HEK293 (cell line): ENCODE measurements at regions not wholly inside any gene's neighbourhood (a gene's known extent, or its start where the extent isn't known, plus 50 kb on each side); places are given as distances from the start of the nearest gene placed in this dataset.

Experiments used
- SP2 ChIP-seq: fragments of 450-650 bp; formaldehyde crosslinking; IDR thresholded peaks from 2 replicates; pipeline ENCODE4 v1.5.1; 2016; ENCODE audit warnings: missing biosample characterization, missing genetic modification characterization
- ZNF214 ChIP-seq: fragments of 450-650 bp; formaldehyde crosslinking; IDR thresholded peaks from 2 replicates; pipeline ENCODE4 v1.5.1; 2017; ENCODE audit warnings: missing biosample characterization, mild to moderate bottlenecking, missing genetic modification characterization, borderline replicate concordance
- ZNF311 ChIP-seq: fragments of 450-650 bp; formaldehyde crosslinking; IDR thresholded peaks from 2 replicates; pipeline ENCODE4 v1.5.1; 2017; ENCODE audit warnings: missing biosample characterization, missing genetic modification characterization, borderline replicate concordance
- ZNF324 ChIP-seq: fragments of 450-650 bp; formaldehyde crosslinking; IDR thresholded peaks from 2 replicates; pipeline ENCODE4 v1.5.1; 2016; ENCODE audit warnings: missing biosample characterization, missing genetic modification characterization
- ZNF350 ChIP-seq: fragments of 450-650 bp; formaldehyde crosslinking; IDR thresholded peaks from 2 replicates; pipeline ENCODE4 v1.5.0; 2017; ENCODE audit warnings: missing biosample characterization, mild to moderate bottlenecking, missing genetic modification characterization
- ZNF670 ChIP-seq: fragments of 450-650 bp; formaldehyde crosslinking; IDR thresholded peaks from 2 replicates; pipeline ENCODE4 v1.5.1; 2016; ENCODE audit warnings: missing biosample characterization, missing genetic modification characterization, low read depth
- ZNF776 ChIP-seq: fragments of 450-650 bp; formaldehyde crosslinking; IDR thresholded peaks from 2 replicates; pipeline ENCODE4 v1.5.0; 2017; ENCODE audit warnings: missing biosample characterization, missing genetic modification characterization, borderline replicate concordance
- TF ChIP-seq, protein P1 (sequence below): fragments of 450-650 bp; formaldehyde crosslinking; IDR thresholded peaks from 2 replicates; pipeline ENCODE4 v1.5.1; 2016; ENCODE audit warnings: missing biosample characterization, missing genetic modification characterization

DNA sequence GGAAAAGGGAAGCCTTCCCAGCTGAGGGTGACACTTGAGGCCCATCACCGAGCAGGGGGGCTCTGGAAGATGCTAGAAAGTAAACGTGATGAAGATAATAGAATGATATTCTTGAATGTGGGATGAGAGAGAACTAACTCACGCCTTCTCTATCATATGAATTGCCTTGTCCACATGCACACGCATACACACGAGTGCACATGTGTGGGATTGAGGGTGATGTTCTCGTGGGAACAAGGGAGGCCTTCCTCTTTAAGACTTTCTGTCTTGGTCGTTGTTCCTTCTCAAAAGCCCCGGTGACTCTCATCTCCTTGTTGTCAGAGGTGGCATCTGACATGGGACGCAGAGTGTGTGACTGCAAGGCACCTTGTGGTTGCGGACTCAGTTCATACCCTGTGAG, 436.9 kb downstream of the ZNF516 start:
- no peak for TF ChIP-seq SP2
- TF ChIP-seq ZNF324 (tag by site-specific recombination), result no peak
- TF ChIP-seq, protein P1, sequence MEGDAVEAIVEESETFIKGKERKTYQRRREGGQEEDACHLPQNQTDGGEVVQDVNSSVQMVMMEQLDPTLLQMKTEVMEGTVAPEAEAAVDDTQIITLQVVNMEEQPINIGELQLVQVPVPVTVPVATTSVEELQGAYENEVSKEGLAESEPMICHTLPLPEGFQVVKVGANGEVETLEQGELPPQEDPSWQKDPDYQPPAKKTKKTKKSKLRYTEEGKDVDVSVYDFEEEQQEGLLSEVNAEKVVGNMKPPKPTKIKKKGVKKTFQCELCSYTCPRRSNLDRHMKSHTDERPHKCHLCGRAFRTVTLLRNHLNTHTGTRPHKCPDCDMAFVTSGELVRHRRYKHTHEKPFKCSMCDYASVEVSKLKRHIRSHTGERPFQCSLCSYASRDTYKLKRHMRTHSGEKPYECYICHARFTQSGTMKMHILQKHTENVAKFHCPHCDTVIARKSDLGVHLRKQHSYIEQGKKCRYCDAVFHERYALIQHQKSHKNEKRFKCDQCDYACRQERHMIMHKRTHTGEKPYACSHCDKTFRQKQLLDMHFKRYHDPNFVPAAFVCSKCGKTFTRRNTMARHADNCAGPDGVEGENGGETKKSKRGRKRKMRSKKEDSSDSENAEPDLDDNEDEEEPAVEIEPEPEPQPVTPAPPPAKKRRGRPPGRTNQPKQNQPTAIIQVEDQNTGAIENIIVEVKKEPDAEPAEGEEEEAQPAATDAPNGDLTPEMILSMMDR (tag by site-specific recombination), result no peak
- no peak for TF ChIP-seq ZNF214 (tag by site-specific recombination)
- no peak for TF ChIP-seq ZNF670
- TF ChIP-seq ZNF350, result no peak
- TF ChIP-seq ZNF776 (tag by site-specific recombination), result no peak
- no peak for TF ChIP-seq ZNF311
